ENCODE measurements at regions not wholly inside any gene's neighbourhood (a gene's known extent, or its start where the extent isn't known, plus 50 kb on each side); places are given as distances from the start of the nearest gene placed in this dataset.

DNA sequence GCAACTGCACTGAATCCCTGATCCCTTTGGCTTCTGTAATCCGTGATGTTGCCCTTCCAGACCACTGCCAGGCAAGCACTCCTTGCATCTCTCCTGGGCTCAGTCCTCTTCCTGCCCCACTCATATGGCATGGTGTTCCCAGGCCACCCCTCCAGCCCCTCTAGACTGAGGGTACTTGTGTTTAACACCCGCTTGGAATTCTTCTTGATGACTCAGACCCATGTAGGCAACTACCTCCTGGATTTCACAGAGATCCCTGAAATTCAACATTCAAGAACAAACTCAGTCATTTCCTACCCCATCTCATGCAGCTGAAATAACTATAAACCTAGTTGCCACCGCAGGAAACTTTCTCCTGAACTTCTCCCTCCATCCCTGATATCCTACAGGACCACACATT lies 541.9 kb upstream of the CDH11 start:
- Mint-ChIP-seq H3K27me3 (no peaks in the 10 kb centered on the region), H3K4me1 (no peaks in the 10 kb centered on the region), H3K27ac (no peak overlapping the region), H3K4me3 (no peak overlapping the region), H3K9me3 (ENCODE audit: insufficient read depth) (no peaks in the 10 kb centered on the region)
- CTCF ChIA-PET, result no interaction called here
- no peaks in the 10 kb centered on the region for H3K4me1 ChIP-seq (ENCODE audit: control insufficient read depth in 2 of 2, insufficient read depth in 2 of 2, low read length in 2 of 2)
- H3K79me2 ChIP-seq (ENCODE audit: control insufficient read depth, insufficient read depth, low read length), result no peaks in the 10 kb centered on the region
- H3K4me2 ChIP-seq (replicated peaks; ENCODE audit: low read depth, low read length, poor library complexity, severe bottlenecking), result no peak overlapping the region
- TF ChIP-seq, protein P1, sequence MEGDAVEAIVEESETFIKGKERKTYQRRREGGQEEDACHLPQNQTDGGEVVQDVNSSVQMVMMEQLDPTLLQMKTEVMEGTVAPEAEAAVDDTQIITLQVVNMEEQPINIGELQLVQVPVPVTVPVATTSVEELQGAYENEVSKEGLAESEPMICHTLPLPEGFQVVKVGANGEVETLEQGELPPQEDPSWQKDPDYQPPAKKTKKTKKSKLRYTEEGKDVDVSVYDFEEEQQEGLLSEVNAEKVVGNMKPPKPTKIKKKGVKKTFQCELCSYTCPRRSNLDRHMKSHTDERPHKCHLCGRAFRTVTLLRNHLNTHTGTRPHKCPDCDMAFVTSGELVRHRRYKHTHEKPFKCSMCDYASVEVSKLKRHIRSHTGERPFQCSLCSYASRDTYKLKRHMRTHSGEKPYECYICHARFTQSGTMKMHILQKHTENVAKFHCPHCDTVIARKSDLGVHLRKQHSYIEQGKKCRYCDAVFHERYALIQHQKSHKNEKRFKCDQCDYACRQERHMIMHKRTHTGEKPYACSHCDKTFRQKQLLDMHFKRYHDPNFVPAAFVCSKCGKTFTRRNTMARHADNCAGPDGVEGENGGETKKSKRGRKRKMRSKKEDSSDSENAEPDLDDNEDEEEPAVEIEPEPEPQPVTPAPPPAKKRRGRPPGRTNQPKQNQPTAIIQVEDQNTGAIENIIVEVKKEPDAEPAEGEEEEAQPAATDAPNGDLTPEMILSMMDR (IDR thresholded peaks at IDR 0.05), result no peak
- no peak for TF ChIP-seq EZH2 (IDR thresholded peaks at IDR 0.05; ENCODE audit: borderline replicate concordance, insufficient read depth, low read depth, low read length, poor library complexity, severe bottlenecking)
- WGBS (ENCODE audit: insufficient coverage), result 82% methylated on average over 2 of the region's 3 CpGs
- POLR2A ChIA-PET, result no interaction called here
- DNase-seq (no peak), ATAC-seq (ENCODE audit: low read depth) (no peak)
- H3K9me3 ChIP-seq (ENCODE audit: control extremely low read depth in 1 of 3, control insufficient read depth in 2 of 3, insufficient read depth in 1 of 3, low read length in 2 of 3), result peaks cover 0 to 8% (median 0%) of the 10 kb centered on the region in 3 donors
- no peaks in the 10 kb centered on the region for H3K27me3 ChIP-seq (replicated peaks in 1 of 4; ENCODE audit: control extremely low read depth in 1 of 4, control insufficient read depth in 3 of 4, insufficient read depth in 4 of 4, low read length in 3 of 4)
- intact Hi-C loops (cut with micrococcal nuclease), result no loop called here
- no peaks in the 10 kb centered on the region for H3K36me3 ChIP-seq (replicated peaks in 1 of 2; ENCODE audit: control extremely low read depth in 1 of 2, control insufficient read depth in 1 of 2, extremely low read depth in 1 of 2, insufficient read depth in 2 of 2, low read length in 1 of 2)
- no peak overlapping the region for H3K9ac ChIP-seq (ENCODE audit: low read length)
- H2AFZ ChIP-seq (ENCODE audit: insufficient read depth, low read depth, low read length, poor library complexity, severe bottlenecking), result no peak overlapping the region
- no peaks in the 10 kb centered on the region for H4K20me1 ChIP-seq (ENCODE audit: control insufficient read depth, insufficient read depth, low read length, poor library complexity, severe bottlenecking)
- H3K27ac ChIP-seq (ENCODE audit: low read length in 2 of 2), result no peak overlapping the region
- no peak overlapping the region for H3K4me3 ChIP-seq (ENCODE audit: control extremely low read depth in 1 of 5, extremely low read depth in 1 of 5, insufficient read depth in 1 of 5, low read depth in 2 of 5, low read length in 4 of 5)

DNA sequence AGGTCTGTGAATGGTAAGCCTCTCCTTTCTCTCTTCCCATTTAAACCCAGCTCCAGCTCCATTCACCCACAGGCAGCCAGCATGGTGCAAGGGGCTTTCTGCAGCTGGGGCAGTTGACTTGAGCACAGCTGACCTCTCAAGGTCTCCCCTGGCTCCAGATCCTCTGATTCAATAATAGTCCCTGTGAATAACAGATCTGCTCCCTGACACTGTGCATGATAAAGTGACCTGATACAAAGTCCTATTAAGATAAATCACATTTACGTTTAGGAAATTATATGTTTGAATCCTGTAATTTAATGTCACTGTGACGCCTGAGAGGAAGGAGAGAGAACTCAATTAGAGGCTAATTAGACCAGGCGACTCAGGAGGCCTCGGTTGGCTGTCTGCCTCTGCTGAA lies 540.4 kb upstream of the CDH11 start:
- TF ChIP-seq, protein P1 (IDR thresholded peaks at IDR 0.05), result no peak
- TF ChIP-seq EZH2 (IDR thresholded peaks at IDR 0.05; ENCODE audit: borderline replicate concordance, insufficient read depth, low read depth, low read length, poor library complexity, severe bottlenecking), result no peak
- H3K27ac ChIP-seq (ENCODE audit: low read length in 2 of 2), result no peak overlapping the region
- DNase-seq (no peak), ATAC-seq (ENCODE audit: low read depth) (no peak)
- no peaks in the 10 kb centered on the region for H3K36me3 ChIP-seq (replicated peaks in 1 of 2; ENCODE audit: control extremely low read depth in 1 of 2, control insufficient read depth in 1 of 2, extremely low read depth in 1 of 2, insufficient read depth in 2 of 2, low read length in 1 of 2)
- no peaks in the 10 kb centered on the region for H3K79me2 ChIP-seq (ENCODE audit: control insufficient read depth, insufficient read depth, low read length)
- no peaks in the 10 kb centered on the region for H4K20me1 ChIP-seq (ENCODE audit: control insufficient read depth, insufficient read depth, low read length, poor library complexity, severe bottlenecking)
- intact Hi-C loops (cut with micrococcal nuclease), result no loop called here
- no peaks in the 10 kb centered on the region for H3K27me3 ChIP-seq (replicated peaks in 1 of 4; ENCODE audit: control extremely low read depth in 1 of 4, control insufficient read depth in 3 of 4, insufficient read depth in 4 of 4, low read length in 3 of 4)
- H3K9ac ChIP-seq (ENCODE audit: low read length), result no peak overlapping the region
- H3K27ac Mint-ChIP-seq, result no peak overlapping the region
- 100% methylated on average over 3 of the region's 4 CpGs for WGBS (ENCODE audit: insufficient coverage)
- no peaks in the 10 kb centered on the region for H3K4me1 ChIP-seq (ENCODE audit: control insufficient read depth in 2 of 2, insufficient read depth in 2 of 2, low read length in 2 of 2)
- H3K27me3 Mint-ChIP-seq, result no peaks in the 10 kb centered on the region
- H3K9me3 Mint-ChIP-seq (ENCODE audit: insufficient read depth), result no peaks in the 10 kb centered on the region
- no peak overlapping the region for H3K4me3 ChIP-seq (ENCODE audit: control extremely low read depth in 1 of 5, extremely low read depth in 1 of 5, insufficient read depth in 1 of 5, low read depth in 2 of 5, low read length in 4 of 5)
- H3K4me3 Mint-ChIP-seq, result no peak overlapping the region
- no peaks in the 10 kb centered on the region for H3K4me1 Mint-ChIP-seq
- CTCF ChIA-PET, result no interaction called here
- POLR2A ChIA-PET, result no interaction called here
- H3K9me3 ChIP-seq (ENCODE audit: control extremely low read depth in 1 of 3, control insufficient read depth in 2 of 3, insufficient read depth in 1 of 3, low read length in 2 of 3), result peaks cover 0 to 8% (median 0%) of the 10 kb centered on the region in 3 donors
- no peak overlapping the region for H2AFZ ChIP-seq (ENCODE audit: insufficient read depth, low read depth, low read length, poor library complexity, severe bottlenecking)
- no peak overlapping the region for H3K4me2 ChIP-seq (replicated peaks; ENCODE audit: low read depth, low read length, poor library complexity, severe bottlenecking)
